ENCODE measurements at regions not wholly inside any gene's neighbourhood (a gene's known extent, or its start where the extent isn't known, plus 50 kb on each side); places are given as distances from the start of the nearest gene placed in this dataset.

DNA sequence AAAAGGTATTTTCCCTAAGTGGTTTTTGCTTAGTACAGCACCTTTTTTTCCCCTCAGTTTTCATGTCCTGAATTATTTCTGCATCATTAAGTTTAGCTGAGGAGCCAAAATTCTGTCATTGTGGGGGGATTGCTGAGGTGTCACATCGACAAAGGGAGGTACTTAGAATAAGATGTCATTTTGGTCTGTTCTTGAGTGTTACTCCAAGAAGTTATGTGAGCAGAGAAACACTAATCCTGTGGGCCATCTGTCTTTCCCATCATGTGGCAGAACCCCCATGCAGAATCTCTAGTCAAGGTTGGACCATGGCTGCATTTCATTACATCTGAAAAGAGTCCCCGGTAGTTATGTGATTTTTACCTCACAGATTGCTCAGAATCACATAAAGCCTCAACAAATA is 167.8 kb upstream of the CENPW start:
- H3K4me3 ChIP-seq (ENCODE audit: low read depth, low read length): no peak overlapping the region
- ChIA-PET CTCF (no interaction called here), POLR2A (no interaction called here)
- H3K36me3 ChIP-seq (ENCODE audit: control insufficient read depth, insufficient read depth, low read length): no peaks in the 10 kb centered on the region
- no peaks in the 10 kb centered on the region for H3K9me3 ChIP-seq
- BruUV-seq (replicated peaks): no TSS peak
- no peaks in the 10 kb centered on the region for H3K27me3 Mint-ChIP-seq (ENCODE audit: insufficient read depth, unreplicated experiment)
- peaks cover 16% of the 10 kb centered on the region for H3K4me1 Mint-ChIP-seq (ENCODE audit: low read depth, unreplicated experiment)
- H3K27ac Mint-ChIP-seq (ENCODE audit: unreplicated experiment): no peak overlapping the region
- H3K9me3 Mint-ChIP-seq (ENCODE audit: unreplicated experiment): no peaks in the 10 kb centered on the region
- no peak overlapping the region for H3K4me3 Mint-ChIP-seq (ENCODE audit: unreplicated experiment)
- H3K4me1 ChIP-seq: peaks cover 4% of the 10 kb centered on the region; the same call in 1 of the 2 replicates
- intact Hi-C loops (cut with micrococcal nuclease; ENCODE audit: unreplicated experiment): loop anchor here (10.0 kb wide), 1 partner anchor 177 kb away; no protein-coding TSS in a partner anchor
- no peak for DNase-seq
- TF ChIP-seq CTCF (IDR thresholded peaks at IDR 0.05; ENCODE audit: insufficient read depth in 1 of 2, low read depth in 1 of 2, low read length in 1 of 2, severe bottlenecking in 1 of 2, unreplicated experiment in 1 of 2): no peak
- no peaks in the 10 kb centered on the region for H3K36me3 Mint-ChIP-seq (ENCODE audit: insufficient read depth, unreplicated experiment)
- no peaks in the 10 kb centered on the region for H3K27me3 ChIP-seq (replicated peaks; ENCODE audit: control insufficient read depth, insufficient read depth, low read length)

GRCh38 chr6:126173265-126173664 is 166.7 kb upstream of the CENPW start:
- H3K9me3 ChIP-seq: no peaks in the 10 kb centered on the region
- no peak for TF ChIP-seq CTCF (IDR thresholded peaks at IDR 0.05; ENCODE audit: insufficient read depth in 1 of 2, low read depth in 1 of 2, low read length in 1 of 2, severe bottlenecking in 1 of 2, unreplicated experiment in 1 of 2)
- no peaks in the 10 kb centered on the region for H3K27me3 ChIP-seq (replicated peaks; ENCODE audit: control insufficient read depth, insufficient read depth, low read length)
- no peak for DNase-seq
- peaks cover 4% of the 10 kb centered on the region; the same call in 1 of the 2 replicates for H3K4me1 ChIP-seq
- no peaks in the 10 kb centered on the region for H3K27me3 Mint-ChIP-seq (ENCODE audit: insufficient read depth, unreplicated experiment)
- H3K4me3 ChIP-seq (ENCODE audit: low read depth, low read length): no peak overlapping the region
- intact Hi-C loops (cut with micrococcal nuclease; ENCODE audit: unreplicated experiment): loop anchor here (10.0 kb wide), 1 partner anchor 178 kb away; no protein-coding TSS in a partner anchor
- H3K4me3 Mint-ChIP-seq (ENCODE audit: unreplicated experiment): no peak overlapping the region
- POLR2A ChIA-PET: no interaction called here
- H3K36me3 Mint-ChIP-seq (ENCODE audit: insufficient read depth, unreplicated experiment): no peaks in the 10 kb centered on the region
- CTCF ChIA-PET: no interaction called here
- BruUV-seq (replicated peaks): no TSS peak
- peaks cover 16% of the 10 kb centered on the region for H3K4me1 Mint-ChIP-seq (ENCODE audit: low read depth, unreplicated experiment)
- no peak overlapping the region for H3K27ac Mint-ChIP-seq (ENCODE audit: unreplicated experiment)
- no peaks in the 10 kb centered on the region for H3K9me3 Mint-ChIP-seq (ENCODE audit: unreplicated experiment)
- H3K36me3 ChIP-seq (ENCODE audit: control insufficient read depth, insufficient read depth, low read length): no peaks in the 10 kb centered on the region

DNA sequence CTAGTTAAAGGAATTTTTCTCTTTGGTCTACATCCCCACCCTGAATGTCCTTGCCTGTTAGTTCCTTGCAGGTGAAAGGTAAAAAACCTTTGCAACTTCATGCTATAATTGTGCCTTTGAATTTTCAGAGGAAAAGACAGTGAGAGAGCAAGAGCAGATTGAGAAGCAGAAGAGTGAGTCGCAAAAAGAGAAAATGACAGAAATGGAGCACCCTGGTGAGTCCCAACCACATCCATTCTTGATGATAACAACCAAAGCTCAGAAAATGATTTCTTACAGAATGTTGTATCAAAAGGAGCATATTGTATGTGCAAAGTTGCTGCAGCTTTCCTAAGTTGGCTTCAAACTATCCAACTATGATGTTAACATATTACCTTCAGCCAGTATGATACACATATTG is 165.2 kb upstream of the CENPW start:
- no TSS peak for BruUV-seq (replicated peaks)
- CTCF ChIA-PET: no interaction called here
- Mint-ChIP-seq H3K4me3 (ENCODE audit: unreplicated experiment) (no peak overlapping the region), H3K27ac (ENCODE audit: unreplicated experiment) (no peak overlapping the region), H3K9me3 (ENCODE audit: unreplicated experiment) (no peaks in the 10 kb centered on the region), H3K27me3 (ENCODE audit: insufficient read depth, unreplicated experiment) (no peaks in the 10 kb centered on the region), H3K36me3 (ENCODE audit: insufficient read depth, unreplicated experiment) (no peaks in the 10 kb centered on the region), H3K4me1 (ENCODE audit: low read depth, unreplicated experiment) (peaks cover 16% of the 10 kb centered on the region)
- no peak for TF ChIP-seq CTCF (IDR thresholded peaks at IDR 0.05; ENCODE audit: insufficient read depth in 1 of 2, low read depth in 1 of 2, low read length in 1 of 2, severe bottlenecking in 1 of 2, unreplicated experiment in 1 of 2)
- Histone ChIP-seq H3K4me3 (ENCODE audit: low read depth, low read length) (no peak overlapping the region), H3K4me1 (peaks cover 4% of the 10 kb centered on the region; the same call in 1 of the 2 replicates), H3K27me3 (replicated peaks; ENCODE audit: control insufficient read depth, insufficient read depth, low read length) (no peaks in the 10 kb centered on the region), H3K36me3 (ENCODE audit: control insufficient read depth, insufficient read depth, low read length) (no peaks in the 10 kb centered on the region), H3K9me3 (no peaks in the 10 kb centered on the region)
- POLR2A ChIA-PET: no interaction called here
- no peak for DNase-seq
- intact Hi-C loops (cut with micrococcal nuclease; ENCODE audit: unreplicated experiment): loop anchor here (5.0 to 10.0 kb wide), 3 partner anchors 168 to 483 kb away; partner anchors contain the start of gene CENPW

Data from Caco-2 (cell line).